ENCODE measurements at regions not wholly inside any gene's neighbourhood (a gene's known extent, or its start where the extent isn't known, plus 50 kb on each side); places are given as distances from the start of the nearest gene placed in this dataset.

GRCh38 chr9:11097020-11097419 is 484.2 kb upstream of the PTPRD start:
- TF ChIP-seq POLR2A (IDR thresholded peaks at IDR 0.05) (no peak), CTCF (IDR thresholded peaks at IDR 0.05) (no peak)
- Histone ChIP-seq H3K4me3 (no peak overlapping the region), H3K36me3 (no peaks in the 10 kb centered on the region), H3K27ac (no peak overlapping the region), H3K4me1 (no peaks in the 10 kb centered on the region), H3K27me3 (no peaks in the 10 kb centered on the region), H3K9me3 (no peaks in the 10 kb centered on the region)
- no peak for DNase-seq

- H3K9me3 ChIP-seq = no peaks in the 10 kb centered on the region
- no peak overlapping the region for H3K4me3 ChIP-seq
- no peak for DNase-seq
- TF ChIP-seq POLR2A (IDR thresholded peaks at IDR 0.05) (no peak), CTCF (IDR thresholded peaks at IDR 0.05) (no peak)
- H3K4me1 ChIP-seq = no peaks in the 10 kb centered on the region
- H3K27me3 ChIP-seq = no peaks in the 10 kb centered on the region
- no peak overlapping the region for H3K27ac ChIP-seq
- no peaks in the 10 kb centered on the region for H3K36me3 ChIP-seq
These were observed 490.7 kb upstream of the PTPRD start for GRCh38 chr9:11103525-11103924.

- TF ChIP-seq CTCF (IDR thresholded peaks at IDR 0.05) (no peak), POLR2A (IDR thresholded peaks at IDR 0.05) (no peak)
- H3K36me3 ChIP-seq = no peaks in the 10 kb centered on the region
These were observed 494.4 kb upstream of the PTPRD start for GRCh38 chr9:11107196-11107595.

GRCh38 chr9:11128156-11128555 is 515.4 kb upstream of the PTPRD start:
- no peak for DNase-seq
- no peaks in the 10 kb centered on the region for H3K27me3 ChIP-seq
- H3K4me1 ChIP-seq = no peaks in the 10 kb centered on the region
- H3K4me3 ChIP-seq = no peak overlapping the region
- TF ChIP-seq CTCF (IDR thresholded peaks at IDR 0.05) = no peak
- no peak for TF ChIP-seq POLR2A (IDR thresholded peaks at IDR 0.05)
- H3K27ac ChIP-seq = no peak overlapping the region
- no peaks in the 10 kb centered on the region for H3K9me3 ChIP-seq
- H3K36me3 ChIP-seq = no peaks in the 10 kb centered on the region

More at GRCh38 chr9:11107196-11107595, 494.4 kb upstream of the PTPRD start:
- Histone ChIP-seq H3K4me3 (no peak overlapping the region), H3K4me1 (no peaks in the 10 kb centered on the region), H3K27me3 (no peaks in the 10 kb centered on the region), H3K9me3 (peaks cover 0 to 1% (median 0%) of the 10 kb centered on the region in 4 donors), H3K27ac (no peak overlapping the region)
- DNase-seq = no peak

- H3K27ac ChIP-seq = no peak overlapping the region
- H3K27me3 ChIP-seq = no peaks in the 10 kb centered on the region
- no peak overlapping the region for H3K4me3 ChIP-seq
- no peaks in the 10 kb centered on the region for H3K4me1 ChIP-seq
- H3K9me3 ChIP-seq = no peaks in the 10 kb centered on the region
- no peaks in the 10 kb centered on the region for H3K36me3 ChIP-seq
- DNase-seq = no peak
- TF ChIP-seq CTCF (IDR thresholded peaks at IDR 0.05) (no peak), POLR2A (IDR thresholded peaks at IDR 0.05) (no peak)
These were observed 523.0 kb upstream of the PTPRD start for GRCh38 chr9:11135851-11136250.

GRCh38 chr9:11141357-11141756 is 528.6 kb upstream of the PTPRD start:
- TF ChIP-seq POLR2A (IDR thresholded peaks at IDR 0.05) (no peak), CTCF (IDR thresholded peaks at IDR 0.05) (no peak)
- Histone ChIP-seq H3K27ac (no peak overlapping the region), H3K4me3 (no peak overlapping the region), H3K36me3 (no peaks in the 10 kb centered on the region), H3K9me3 (no peaks in the 10 kb centered on the region), H3K4me1 (no peaks in the 10 kb centered on the region), H3K27me3 (no peaks in the 10 kb centered on the region)
- DNase-seq = no peak
